ENCODE measurements at regions not wholly inside any gene's neighbourhood (a gene's known extent, or its start where the extent isn't known, plus 50 kb on each side); places are given as distances from the start of the nearest gene placed in this dataset.
A peak's percentile ranks its signal among the peaks of the same experiment; 100 is the strongest.
"Not testable (repeated sequence)": the region's sequence is repeated elsewhere in the genome, so short reads cannot be mapped to it uniquely, and the experiment has no call there.

- H3K27me3 Mint-ChIP-seq = no peaks in the 10 kb centered on the region
- no peak overlapping the region for H3K27ac Mint-ChIP-seq
- DNase-seq (no peak), ATAC-seq (replicated peaks) (no peak)
- H3K4me1 Mint-ChIP-seq (ENCODE audit: low read depth in 2 of 2) = no peaks in the 10 kb centered on the region
- H3K4me3 Mint-ChIP-seq = no peak overlapping the region
- no peaks in the 10 kb centered on the region for H3K9me3 Mint-ChIP-seq
- H3K36me3 Mint-ChIP-seq (ENCODE audit: insufficient read depth) = no peaks in the 10 kb centered on the region
Observed at GRCh38 chr9:117927354-117927753, 223.2 kb downstream of the TLR4 start.

DNA sequence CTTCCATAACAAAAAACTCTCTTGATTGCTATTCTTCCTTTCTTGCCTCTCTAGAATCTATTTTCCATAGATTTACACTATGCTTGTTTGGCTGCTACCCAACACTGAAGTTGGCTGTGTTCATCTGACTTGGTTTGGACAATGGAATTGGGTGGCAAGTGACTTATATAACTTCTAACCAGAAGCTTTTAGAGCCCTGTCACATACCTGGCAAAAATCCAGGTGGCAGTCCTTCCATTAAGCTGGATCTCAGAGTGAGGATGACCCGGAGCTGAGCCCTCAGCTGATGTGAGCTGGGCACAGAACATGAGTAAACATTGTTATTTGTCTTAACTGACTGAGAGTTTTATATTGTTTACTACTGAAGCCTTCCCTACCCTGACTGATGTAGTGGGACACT is 225.7 kb downstream of the TLR4 start:
- H3K36me3 Mint-ChIP-seq (ENCODE audit: insufficient read depth) = no peaks in the 10 kb centered on the region
- H3K27me3 Mint-ChIP-seq = peaks cover 0 to 6% of the 10 kb centered on the region in 2 donors
- H3K27ac Mint-ChIP-seq = no peak overlapping the region
- H3K4me1 Mint-ChIP-seq (ENCODE audit: low read depth in 2 of 2) = no peaks in the 10 kb centered on the region
- DNase-seq (no peak), ATAC-seq (replicated peaks) (no peak)
- H3K9me3 Mint-ChIP-seq = no peaks in the 10 kb centered on the region
- H3K4me3 Mint-ChIP-seq = no peak overlapping the region

GRCh38 chr9:117932585-117932984 is 228.4 kb downstream of the TLR4 start:
- H3K4me3 Mint-ChIP-seq = no peak overlapping the region
- H3K4me1 Mint-ChIP-seq (ENCODE audit: low read depth in 2 of 2) = no peaks in the 10 kb centered on the region
- H3K36me3 Mint-ChIP-seq (ENCODE audit: insufficient read depth) = no peaks in the 10 kb centered on the region
- ATAC-seq (replicated peaks) = no peak
- DNase-seq = no peak
- peaks cover 0 to 6% of the 10 kb centered on the region in 2 donors for H3K27me3 Mint-ChIP-seq
- no peaks in the 10 kb centered on the region for H3K9me3 Mint-ChIP-seq
- H3K27ac Mint-ChIP-seq = no peak overlapping the region

DNA sequence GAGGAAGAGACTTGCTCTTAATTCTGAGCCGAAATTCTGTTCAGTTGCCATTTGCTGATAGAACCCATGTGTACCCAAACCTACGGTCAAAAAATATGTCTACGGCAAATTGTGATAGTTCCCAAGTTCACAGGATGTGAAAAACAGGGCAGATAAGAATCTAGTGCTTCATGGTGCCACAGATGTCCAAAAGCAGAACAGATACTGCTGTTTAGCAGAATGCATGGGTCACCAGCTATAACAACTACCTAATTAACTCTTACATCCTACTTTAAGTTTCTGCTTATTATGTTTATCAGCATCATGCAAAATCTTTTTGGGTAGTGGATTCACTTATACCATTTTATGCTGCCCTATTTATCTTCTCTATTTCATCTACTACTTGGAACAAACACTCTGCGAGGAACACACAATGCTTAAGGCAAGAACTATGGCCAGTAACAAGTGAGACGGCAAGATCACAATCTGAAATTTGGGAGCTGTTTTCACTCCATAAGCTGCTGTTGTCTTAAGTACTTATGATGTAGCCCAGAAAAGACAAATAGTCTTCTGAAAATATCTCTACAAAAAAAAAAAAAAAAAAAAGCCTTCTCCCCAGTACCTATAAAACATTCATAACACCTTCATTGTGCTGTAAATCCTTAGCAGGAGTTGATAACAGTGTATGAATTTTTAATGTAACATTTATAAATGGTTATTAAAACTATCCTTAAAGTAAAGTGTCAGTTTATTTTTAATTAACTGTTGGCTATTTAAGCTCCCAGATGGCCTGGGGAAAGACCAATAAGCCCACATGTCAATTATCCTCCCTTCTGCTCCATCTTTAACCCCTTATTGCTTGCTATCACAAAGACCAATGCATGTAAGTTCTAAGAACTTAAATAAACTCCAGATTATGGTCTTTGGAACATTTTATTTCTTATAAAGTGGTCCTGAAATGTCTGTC is 232.3 kb downstream of the TLR4 start:
- Mint-ChIP-seq H3K27me3 (peaks cover 0 to 6% of the 10 kb centered on the region in 2 donors), H3K4me3 (no peak overlapping the region), H3K36me3 (ENCODE audit: insufficient read depth) (no peaks in the 10 kb centered on the region), H3K27ac (no peak overlapping the region), H3K4me1 (ENCODE audit: low read depth in 2 of 2) (no peaks in the 10 kb centered on the region), H3K9me3 (peaks cover 0 to 5% of the 10 kb centered on the region in 2 donors)
- DNase-seq = no peak
- peak; percentile 26 for ATAC-seq (replicated peaks)

- no peak for DNase-seq
- no peaks in the 10 kb centered on the region for H3K36me3 Mint-ChIP-seq (ENCODE audit: insufficient read depth)
- peaks cover 0 to 5% of the 10 kb centered on the region in 2 donors for H3K9me3 Mint-ChIP-seq
- H3K4me1 Mint-ChIP-seq (ENCODE audit: low read depth in 2 of 2) = no peaks in the 10 kb centered on the region
- no peak overlapping the region for H3K4me3 Mint-ChIP-seq
- peaks cover 0 to 6% of the 10 kb centered on the region in 2 donors for H3K27me3 Mint-ChIP-seq
- H3K27ac Mint-ChIP-seq = no peak overlapping the region
- no peak for ATAC-seq (replicated peaks)
Observed at GRCh38 chr9:117938086-117938485, 233.9 kb downstream of the TLR4 start.

- peaks cover 0 to 5% of the 10 kb centered on the region in 2 donors for H3K9me3 Mint-ChIP-seq
- H3K4me1 Mint-ChIP-seq (ENCODE audit: low read depth in 2 of 2) = no peaks in the 10 kb centered on the region
- H3K27ac Mint-ChIP-seq = no peak overlapping the region
- ATAC-seq (replicated peaks) (no peak), DNase-seq (no peak)
- H3K27me3 Mint-ChIP-seq = peaks cover 0 to 3% of the 10 kb centered on the region in 2 donors
- H3K36me3 Mint-ChIP-seq (ENCODE audit: insufficient read depth) = no peaks in the 10 kb centered on the region
- no peak overlapping the region for H3K4me3 Mint-ChIP-seq
Observed at GRCh38 chr9:117938896-117939295, 234.7 kb downstream of the TLR4 start.

DNA sequence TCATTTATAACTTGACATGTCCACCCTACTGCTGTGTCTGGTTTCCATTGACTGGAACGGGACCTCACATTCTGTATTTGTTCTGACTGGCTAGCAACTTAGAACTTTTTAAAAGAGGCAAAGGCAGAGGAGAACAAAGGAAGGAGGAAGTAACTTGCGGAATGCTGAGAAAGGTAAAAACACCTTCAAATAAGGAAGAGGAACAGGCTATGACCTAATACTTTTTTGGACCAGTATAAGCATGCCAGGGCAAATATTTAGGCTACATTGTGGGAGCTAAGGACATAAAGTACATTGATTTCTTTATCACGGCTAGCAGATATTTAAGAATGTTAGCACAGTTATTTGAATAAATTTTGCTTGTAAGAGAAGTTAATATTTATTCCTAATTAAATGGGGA is 240.5 kb downstream of the TLR4 start:
- H3K36me3 Mint-ChIP-seq (ENCODE audit: insufficient read depth); H3K4me1 Mint-ChIP-seq (ENCODE audit: low read depth in 2 of 2); H3K9me3 Mint-ChIP-seq; H3K4me3 Mint-ChIP-seq; DNase-seq; H3K27ac Mint-ChIP-seq; ATAC-seq (replicated peaks); H3K27me3 Mint-ChIP-seq: not testable (repeated sequence)

GRCh38 chr9:117945286-117945685 is 241.1 kb downstream of the TLR4 start:
- H3K4me1 Mint-ChIP-seq (ENCODE audit: low read depth in 2 of 2) = no peaks in the 10 kb centered on the region
- no peaks in the 10 kb centered on the region for H3K27me3 Mint-ChIP-seq
- H3K4me3 Mint-ChIP-seq = no peak overlapping the region
- DNase-seq (no peak), ATAC-seq (replicated peaks) (no peak)
- H3K27ac Mint-ChIP-seq = no peak overlapping the region
- no peaks in the 10 kb centered on the region for H3K36me3 Mint-ChIP-seq (ENCODE audit: insufficient read depth)
- peaks cover 0 to 2% of the 10 kb centered on the region in 2 donors for H3K9me3 Mint-ChIP-seq

GRCh38 chr9:117951127-117951526 is 246.9 kb downstream of the TLR4 start:
- DNase-seq = no peak
- Mint-ChIP-seq H3K9me3 (no peaks in the 10 kb centered on the region), H3K27me3 (no peaks in the 10 kb centered on the region), H3K36me3 (ENCODE audit: insufficient read depth) (no peaks in the 10 kb centered on the region), H3K4me3 (no peak overlapping the region), H3K4me1 (ENCODE audit: low read depth in 2 of 2) (no peaks in the 10 kb centered on the region), H3K27ac (no peak overlapping the region)
- ATAC-seq (replicated peaks) = no peak

- Mint-ChIP-seq H3K27ac (no peak overlapping the region), H3K36me3 (ENCODE audit: insufficient read depth) (no peaks in the 10 kb centered on the region), H3K4me1 (ENCODE audit: low read depth in 2 of 2) (no peaks in the 10 kb centered on the region), H3K27me3 (no peaks in the 10 kb centered on the region), H3K9me3 (no peaks in the 10 kb centered on the region), H3K4me3 (no peak overlapping the region)
- no peak for ATAC-seq (replicated peaks)
- DNase-seq = no peak
Observed at GRCh38 chr9:117952581-117952980, 248.4 kb downstream of the TLR4 start.

GRCh38 chr9:117957267-117957666 is 253.1 kb downstream of the TLR4 start:
- Mint-ChIP-seq H3K4me1 (ENCODE audit: low read depth in 2 of 2) (no peaks in the 10 kb centered on the region), H3K36me3 (ENCODE audit: insufficient read depth) (no peaks in the 10 kb centered on the region), H3K9me3 (no peaks in the 10 kb centered on the region), H3K27me3 (no peaks in the 10 kb centered on the region), H3K27ac (no peak overlapping the region), H3K4me3 (no peak overlapping the region)
- DNase-seq = no peak
- ATAC-seq (replicated peaks) = no peak

DNA sequence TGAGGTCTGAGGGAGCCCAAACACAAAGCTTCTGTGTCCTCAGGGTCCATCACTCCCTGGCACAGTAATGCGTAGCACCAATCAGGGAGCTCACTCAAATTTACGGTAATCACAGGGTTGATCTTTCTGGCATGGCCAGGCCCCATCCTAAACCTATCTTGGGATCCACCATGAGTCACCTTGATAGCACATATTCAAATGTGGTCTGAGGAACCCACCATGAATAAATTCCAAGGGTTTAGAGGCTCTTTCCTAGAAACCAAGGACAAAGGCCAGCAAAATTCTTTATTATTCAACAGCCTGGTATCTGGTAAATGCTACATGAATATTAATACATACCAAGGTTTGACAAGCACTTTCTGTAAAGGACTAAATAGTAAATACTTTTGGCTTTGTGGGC is 254.5 kb downstream of the TLR4 start:
- Mint-ChIP-seq H3K36me3 (ENCODE audit: insufficient read depth) (no peaks in the 10 kb centered on the region), H3K27ac (no peak overlapping the region), H3K27me3 (no peaks in the 10 kb centered on the region), H3K9me3 (no peaks in the 10 kb centered on the region), H3K4me3 (no peak overlapping the region), H3K4me1 (ENCODE audit: low read depth in 2 of 2) (no peaks in the 10 kb centered on the region)
- no peak for ATAC-seq (replicated peaks)
- DNase-seq = no peak

DNA sequence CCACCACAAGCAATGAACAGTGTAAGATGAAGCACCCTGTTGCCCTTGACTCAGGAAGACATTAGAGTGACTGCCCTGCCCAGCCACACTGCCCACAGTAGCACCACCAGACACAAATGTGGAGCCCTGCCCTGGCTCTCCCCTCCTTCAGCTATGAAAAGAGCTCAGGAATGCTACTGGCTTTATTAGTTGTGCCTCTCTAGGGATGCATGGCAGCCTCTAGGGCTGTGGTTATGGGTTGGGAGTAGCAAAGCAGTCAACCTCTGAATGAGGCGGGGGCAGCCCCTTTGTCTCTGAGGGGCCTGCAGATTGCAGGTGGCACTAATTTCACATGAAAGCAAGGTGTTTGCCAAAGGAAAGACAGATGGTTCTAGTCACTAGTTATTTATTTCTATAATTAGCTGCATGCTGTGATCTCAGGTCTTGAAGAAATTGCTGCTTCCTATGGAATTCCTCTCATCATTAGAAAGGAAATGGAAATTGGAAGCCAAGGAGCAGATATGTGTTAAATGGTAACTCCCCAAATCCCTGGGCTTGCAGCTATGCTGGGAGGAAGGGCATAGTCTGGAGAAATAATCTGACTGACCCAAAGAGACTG is 259.4 kb downstream of the TLR4 start:
- no peaks in the 10 kb centered on the region for H3K4me1 Mint-ChIP-seq (ENCODE audit: low read depth in 2 of 2)
- peaks cover 0 to 4% of the 10 kb centered on the region in 2 donors for H3K9me3 Mint-ChIP-seq
- DNase-seq = no peak
- no peaks in the 10 kb centered on the region for H3K27me3 Mint-ChIP-seq
- H3K36me3 Mint-ChIP-seq (ENCODE audit: insufficient read depth) = no peaks in the 10 kb centered on the region
- ATAC-seq (replicated peaks) = no peak
- no peak overlapping the region for H3K4me3 Mint-ChIP-seq
- H3K27ac Mint-ChIP-seq = no peak overlapping the region

All from effector memory CD8-positive, alpha-beta T cell (primary cell).